PC-3 (cell line): ENCODE measurements at regions not wholly inside any gene's neighbourhood (a gene's known extent, or its start where the extent isn't known, plus 50 kb on each side); places are given as distances from the start of the nearest gene placed in this dataset.

Experiments used
- ATAC-seq: fragments of 200-7000 bp; cut with Tn5 transposase; 2 replicates; pipeline ENCODE4 v1.9.1; 2020; ENCODE audit warnings: mild to moderate bottlenecking, moderate library complexity
- BruUV-seq: library from RNA; stranded (reverse); fragments of 400-500 nt; replicated peaks from 2 replicates; lab custom pipeline; 2021; lab: Mats Ljungman, UMichigan
- CTCF ChIA-PET: fragments of 300-600 bp; sonication (Branson Sonifier 250); formaldehyde crosslinking; loops from one replicate; lab custom pipeline; 2022; ENCODE audit warnings: antibody characterized with exemption; lab: Charles Lee
- POLR2A ChIA-PET: fragments of 300-600 bp; sonication (Branson Sonifier 250); formaldehyde crosslinking; loops from one replicate; lab custom pipeline; 2022; ENCODE audit warnings: antibody characterized with exemption; ENCODE audit not compliant: unreplicated experiment; lab: Charles Lee
- DNase-seq: peaks from one replicate; pipeline ENCODE4 v3.0.0-alpha.2; 2015
- H2AFZ ChIP-seq: fragments of 300-600 bp; sonication (generic); 2 replicates; pipeline ENCODE4 v1.6.0; 2016; ENCODE audit warnings: antibody characterized with exemption, low read length
- H3F3A ChIP-seq: fragments of 300-600 bp; sonication (generic); one replicate; pipeline ENCODE4 v1.6.0; 2017; ENCODE audit warnings: antibody characterized with exemption, low read length, control low read depth, mild to moderate bottlenecking; ENCODE audit not compliant: unreplicated experiment
- H3K27ac ChIP-seq: fragments of 300-600 bp; sonication (generic); 2 replicates; pipeline ENCODE4 v1.5.1; 2016; ENCODE audit warnings: mild to moderate bottlenecking, low read length
- H3K27me3 ChIP-seq: fragments of 300-600 bp; sonication (generic); 2 replicates; pipeline ENCODE4 v1.6.1; 2016; ENCODE audit warnings: low read length, mixed read lengths
- H3K36me3 ChIP-seq: fragments of 300-600 bp; sonication (generic); 2 replicates; pipeline ENCODE4 v1.6.1; 2016; ENCODE audit warnings: low read depth, mixed run types, low read length, mixed read lengths
- H3K4me1 ChIP-seq: fragments of 300-600 bp; sonication (generic); 2 replicates; pipeline ENCODE4 v1.5.1; 2016; ENCODE audit warnings: low read length; ENCODE audit not compliant: insufficient read depth
- H3K4me2 ChIP-seq: fragments of 300-600 bp; sonication (generic); 2 replicates; pipeline ENCODE4 v1.6.0; 2016; ENCODE audit warnings: low read length
- H3K4me3 ChIP-seq: fragments of 300-600 bp; sonication (generic); 2 replicates; pipeline ENCODE4 v1.5.1; 2016; ENCODE audit warnings: mild to moderate bottlenecking, low read length, mixed read lengths
- H3K79me2 ChIP-seq: fragments of 300-600 bp; sonication (generic); 2 replicates; pipeline ENCODE4 v1.6.1; 2017; ENCODE audit warnings: low read length, mixed read lengths
- H3K9ac ChIP-seq: fragments of 300-600 bp; sonication (generic); 2 replicates; pipeline ENCODE4 v1.6.0; 2016; ENCODE audit warnings: mild to moderate bottlenecking, low read length
- H3K9me2 ChIP-seq: fragments of 300-600 bp; sonication (generic); replicated peaks from 2 replicates; pipeline ENCODE4 v1.6.1; 2016; ENCODE audit warnings: mixed run types, low read length, mixed read lengths
- H3K9me3 ChIP-seq: fragments of 300-600 bp; sonication (generic); 2 replicates; pipeline ENCODE4 v1.6.1; 2016; ENCODE audit warnings: low read length, mixed read lengths
- H4K20me1 ChIP-seq: fragments of 300-600 bp; sonication (generic); 2 replicates; pipeline ENCODE4 v1.6.1; 2016; ENCODE audit warnings: low read length, mixed read lengths
- EZH2 ChIP-seq: fragments of 300-600 bp; sonication (generic); IDR thresholded peaks from one replicate; pipeline ENCODE4 v1.6.1; 2017; ENCODE audit warnings: antibody characterized with exemption, mild to moderate bottlenecking, low read length; ENCODE audit not compliant: unreplicated experiment
- EZH2phosphoT487 ChIP-seq: fragments of 300-600 bp; sonication (generic); IDR thresholded peaks from 2 replicates; pipeline ENCODE4 v1.6.1; 2018; ENCODE audit warnings: mild to moderate bottlenecking, antibody characterized with exemption, low read length, borderline replicate concordance
- intact Hi-C: fragments of 100-400 bp; cut with micrococcal nuclease; formaldehyde crosslinking; loops from 2 replicates; pipeline ENCODE4 v1.9.0; 2023
- TF ChIP-seq, protein P1 (sequence below): fragments of 300-600 bp; sonication (generic); conservative IDR thresholded peaks from 2 replicates; pipeline ENCODE4 v1.5.1; 2017; ENCODE audit warnings: antibody characterized with exemption, low read depth, mild to moderate bottlenecking, low read length

DNA sequence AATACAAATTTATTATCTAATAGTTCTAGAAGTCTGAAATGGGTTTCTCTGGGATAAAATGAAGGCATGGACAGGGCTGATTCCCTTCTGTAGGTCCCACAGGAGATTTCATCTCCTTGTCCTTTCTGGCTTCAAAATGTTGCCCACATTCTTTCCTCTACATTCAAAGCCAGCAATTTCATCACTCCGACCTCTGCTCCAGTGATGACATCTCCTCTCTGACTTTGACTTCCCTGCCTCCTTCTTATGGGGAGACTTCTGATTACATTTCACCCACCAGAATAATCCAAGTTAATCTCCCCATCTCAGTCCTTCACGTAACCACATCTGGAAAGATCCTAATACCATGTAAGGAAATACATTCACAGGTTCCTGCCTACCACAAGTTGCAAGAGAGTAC lies 358.0 kb upstream of the C1orf87 start:
- no peaks in the 10 kb centered on the region for H4K20me1 ChIP-seq
- no peak overlapping the region for H3K4me2 ChIP-seq
- CTCF ChIA-PET, result no interaction called here
- H3K27me3 ChIP-seq, result no peaks in the 10 kb centered on the region
- H3K36me3 ChIP-seq, result no peaks in the 10 kb centered on the region
- H3K9ac ChIP-seq, result no peak overlapping the region
- no peak overlapping the region for H2AFZ ChIP-seq
- no peak overlapping the region for H3K27ac ChIP-seq
- H3F3A ChIP-seq, result no peaks in the 10 kb centered on the region
- H3K4me3 ChIP-seq, result no peak overlapping the region
- TF ChIP-seq EZH2phosphoT487 (no peak), EZH2 (no peak)
- TF ChIP-seq, protein P1, sequence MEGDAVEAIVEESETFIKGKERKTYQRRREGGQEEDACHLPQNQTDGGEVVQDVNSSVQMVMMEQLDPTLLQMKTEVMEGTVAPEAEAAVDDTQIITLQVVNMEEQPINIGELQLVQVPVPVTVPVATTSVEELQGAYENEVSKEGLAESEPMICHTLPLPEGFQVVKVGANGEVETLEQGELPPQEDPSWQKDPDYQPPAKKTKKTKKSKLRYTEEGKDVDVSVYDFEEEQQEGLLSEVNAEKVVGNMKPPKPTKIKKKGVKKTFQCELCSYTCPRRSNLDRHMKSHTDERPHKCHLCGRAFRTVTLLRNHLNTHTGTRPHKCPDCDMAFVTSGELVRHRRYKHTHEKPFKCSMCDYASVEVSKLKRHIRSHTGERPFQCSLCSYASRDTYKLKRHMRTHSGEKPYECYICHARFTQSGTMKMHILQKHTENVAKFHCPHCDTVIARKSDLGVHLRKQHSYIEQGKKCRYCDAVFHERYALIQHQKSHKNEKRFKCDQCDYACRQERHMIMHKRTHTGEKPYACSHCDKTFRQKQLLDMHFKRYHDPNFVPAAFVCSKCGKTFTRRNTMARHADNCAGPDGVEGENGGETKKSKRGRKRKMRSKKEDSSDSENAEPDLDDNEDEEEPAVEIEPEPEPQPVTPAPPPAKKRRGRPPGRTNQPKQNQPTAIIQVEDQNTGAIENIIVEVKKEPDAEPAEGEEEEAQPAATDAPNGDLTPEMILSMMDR, result no peak
- ATAC-seq, result no peak
- BruUV-seq, result no TSS peak
- no peaks in the 10 kb centered on the region for H3K9me3 ChIP-seq
- H3K79me2 ChIP-seq, result no peaks in the 10 kb centered on the region
- intact Hi-C loops, result no loop called here
- DNase-seq, result no peak
- no peaks in the 10 kb centered on the region for H3K9me2 ChIP-seq
- POLR2A ChIA-PET, result no interaction called here
- H3K4me1 ChIP-seq, result no peaks in the 10 kb centered on the region

DNA sequence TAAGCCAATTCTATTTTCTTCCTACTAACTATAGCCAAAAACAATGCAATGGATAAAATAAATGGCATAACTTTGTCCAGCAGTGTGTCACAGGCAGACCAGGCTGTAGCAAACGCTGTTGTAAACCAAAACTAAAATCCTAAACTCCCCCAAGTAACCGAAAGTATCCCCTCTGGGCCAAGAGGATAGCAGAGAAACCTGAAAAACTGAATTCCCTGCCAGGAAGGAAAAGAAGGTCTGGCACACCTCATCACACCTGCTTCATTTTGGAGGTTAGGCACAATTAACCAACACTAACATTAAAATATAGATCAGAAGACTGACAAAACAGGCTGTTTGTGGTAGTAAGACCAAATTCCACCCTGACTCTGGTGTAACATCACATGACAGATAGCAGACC lies 356.8 kb upstream of the C1orf87 start:
- no TSS peak for BruUV-seq
- no peak for TF ChIP-seq EZH2phosphoT487
- TF ChIP-seq, protein P1, result no peak
- TF ChIP-seq EZH2, result no peak
- no peak for DNase-seq

DNA sequence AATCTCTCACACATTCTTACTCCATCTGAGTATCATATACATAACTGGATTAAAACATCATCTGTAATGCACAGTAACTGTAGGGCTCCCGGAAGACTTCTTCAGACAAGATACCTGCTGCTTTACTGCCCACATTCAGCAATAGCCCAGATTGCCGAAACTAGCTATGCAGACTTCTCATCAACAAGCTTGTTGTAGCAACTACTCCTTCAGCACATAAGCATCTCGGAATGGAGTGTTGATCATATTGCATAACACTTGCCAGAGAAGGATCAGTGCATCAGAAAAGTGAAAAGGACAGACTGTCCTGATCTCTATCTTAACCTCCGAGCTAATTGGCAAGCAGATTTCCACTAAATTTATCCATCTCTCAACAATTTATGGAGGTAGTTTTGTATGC lies 354.6 kb upstream of the C1orf87 start:
- no peak overlapping the region for H2AFZ ChIP-seq
- H3K4me3 ChIP-seq, result no peak overlapping the region
- no peak overlapping the region for H3K4me2 ChIP-seq
- ChIA-PET POLR2A (no interaction called here), CTCF (no interaction called here)
- no peaks in the 10 kb centered on the region for H3K9me2 ChIP-seq
- TF ChIP-seq, protein P1, result no peak
- TF ChIP-seq EZH2phosphoT487, result no peak
- TF ChIP-seq EZH2, result no peak
- H3K9ac ChIP-seq, result no peak overlapping the region
- no peaks in the 10 kb centered on the region for H3K79me2 ChIP-seq
- no peaks in the 10 kb centered on the region for H3K9me3 ChIP-seq
- no TSS peak for BruUV-seq
- intact Hi-C loops, result no loop called here
- H3F3A ChIP-seq, result no peaks in the 10 kb centered on the region
- ATAC-seq, result no peak
- no peaks in the 10 kb centered on the region for H4K20me1 ChIP-seq
- H3K4me1 ChIP-seq, result no peaks in the 10 kb centered on the region
- no peaks in the 10 kb centered on the region for H3K27me3 ChIP-seq
- H3K27ac ChIP-seq, result no peak overlapping the region
- DNase-seq, result no peak
- no peaks in the 10 kb centered on the region for H3K36me3 ChIP-seq

More for the DNA sequence above, 356.8 kb upstream of the C1orf87 start:
- H3K4me1 ChIP-seq, result no peaks in the 10 kb centered on the region
- no peaks in the 10 kb centered on the region for H3K27me3 ChIP-seq
- no peaks in the 10 kb centered on the region for H3K9me2 ChIP-seq
- H3K4me2 ChIP-seq, result no peak overlapping the region
- ATAC-seq, result no peak
- H3K27ac ChIP-seq, result no peak overlapping the region
- H4K20me1 ChIP-seq, result no peaks in the 10 kb centered on the region
- H3F3A ChIP-seq, result no peaks in the 10 kb centered on the region
- no peaks in the 10 kb centered on the region for H3K36me3 ChIP-seq
- ChIA-PET CTCF (no interaction called here), POLR2A (no interaction called here)
- no peak overlapping the region for H3K9ac ChIP-seq
- no peak overlapping the region for H2AFZ ChIP-seq
- intact Hi-C loops, result no loop called here
- no peak overlapping the region for H3K4me3 ChIP-seq
- H3K79me2 ChIP-seq, result no peaks in the 10 kb centered on the region
- H3K9me3 ChIP-seq, result no peaks in the 10 kb centered on the region
